GM18511 (cell line): ENCODE measurements at regions not wholly inside any gene's neighbourhood (a gene's known extent, or its start where the extent isn't known, plus 50 kb on each side); places are given as distances from the start of the nearest gene placed in this dataset.
"Not testable (repeated sequence)": the region's sequence is repeated elsewhere in the genome, so short reads cannot be mapped to it uniquely, and the experiment has no call there.

Experiments
- ATAC-seq: cut with Tn5 transposase; IDR thresholded peaks from one replicate; pipeline ENCODE4 v1.9.1; 2021; ENCODE audit warnings: mild to moderate bottlenecking, moderate library complexity; ENCODE audit not compliant: unreplicated experiment

DNA sequence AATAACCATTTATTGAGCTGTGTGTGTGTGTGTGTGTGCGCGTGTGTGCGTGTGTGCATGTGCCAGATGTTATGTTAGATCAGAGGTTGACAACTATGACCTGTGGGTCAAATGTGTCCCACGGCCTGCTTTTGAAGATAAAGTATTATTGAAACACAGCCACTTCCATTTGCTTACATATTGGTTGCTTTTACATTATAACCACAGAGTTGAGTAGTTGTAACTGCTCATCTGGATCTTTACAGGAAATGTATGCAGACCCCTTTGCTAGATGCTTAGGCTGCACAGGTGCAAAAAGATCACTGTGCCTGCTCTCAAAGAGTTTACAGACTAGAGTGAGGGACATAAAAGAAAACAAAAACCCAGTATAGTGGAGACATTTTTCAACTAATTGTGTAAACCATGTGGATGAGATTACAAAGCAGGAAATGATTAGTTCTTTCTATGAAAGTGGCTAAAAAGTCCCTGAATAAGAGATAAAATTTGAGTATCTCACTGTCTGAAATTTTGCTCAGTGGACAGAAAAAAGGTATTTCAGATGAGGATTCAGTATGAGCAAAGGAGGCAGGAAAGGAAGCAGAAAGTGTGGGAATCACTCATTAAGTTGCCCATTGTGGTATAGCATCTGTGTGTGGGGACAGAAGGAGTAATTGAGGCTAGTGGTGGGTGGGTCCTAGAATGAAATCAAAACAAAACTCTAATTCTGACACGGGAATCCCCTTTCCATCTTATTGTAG lies 188.4 kb downstream of the PAH start:
- peak; percentile 63 for ATAC-seq

DNA sequence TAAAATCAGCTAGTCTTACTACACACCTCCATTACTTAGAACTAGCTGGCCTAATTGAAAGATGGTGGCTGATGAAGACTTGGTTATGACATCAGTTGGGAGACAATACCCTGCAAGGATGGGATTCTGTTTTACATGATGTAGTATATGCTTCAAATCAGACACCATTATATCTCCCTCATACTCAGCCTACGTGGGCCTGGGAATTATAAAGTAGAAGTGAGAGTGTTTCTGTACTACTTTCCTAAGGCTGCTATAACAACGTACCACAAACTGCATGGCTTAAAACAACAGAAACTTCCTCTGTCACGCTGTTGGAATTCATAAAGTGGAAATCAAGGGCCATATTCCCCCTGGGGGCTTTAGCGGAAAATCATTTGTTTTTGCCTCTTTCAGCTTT lies 190.4 kb downstream of the PAH start:
- ATAC-seq = no peak

GRCh38 chr12:102722147-102722546 lies 194.9 kb downstream of the PAH start:
- ATAC-seq = no peak

GRCh38 chr12:102708108-102708507 lies 208.9 kb downstream of the PAH start:
- ATAC-seq = no peak

GRCh38 chr12:102702447-102703114 lies 214.5 kb downstream of the PAH start:
- peak; percentile 65 for ATAC-seq

DNA sequence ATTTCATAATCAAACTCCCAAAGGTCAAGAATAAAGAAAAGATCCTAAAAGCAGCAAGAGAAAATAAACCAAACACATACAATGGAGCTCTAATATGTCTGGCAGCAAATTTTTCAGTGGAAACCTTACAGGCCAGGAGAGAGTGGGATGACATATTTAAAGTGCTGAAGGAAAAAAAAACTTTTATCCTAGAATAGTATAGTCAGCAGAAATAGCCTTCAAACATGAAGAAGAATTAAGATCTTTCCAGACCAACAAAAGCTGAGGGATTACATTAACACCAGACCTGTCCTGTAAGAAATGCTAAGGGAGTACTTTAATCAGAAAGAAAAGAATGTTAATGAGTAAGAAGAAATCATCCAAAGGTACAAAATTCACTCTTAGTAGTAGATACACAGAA lies 215.7 kb upstream of the IGF1 start:
- ATAC-seq = no peak

DNA sequence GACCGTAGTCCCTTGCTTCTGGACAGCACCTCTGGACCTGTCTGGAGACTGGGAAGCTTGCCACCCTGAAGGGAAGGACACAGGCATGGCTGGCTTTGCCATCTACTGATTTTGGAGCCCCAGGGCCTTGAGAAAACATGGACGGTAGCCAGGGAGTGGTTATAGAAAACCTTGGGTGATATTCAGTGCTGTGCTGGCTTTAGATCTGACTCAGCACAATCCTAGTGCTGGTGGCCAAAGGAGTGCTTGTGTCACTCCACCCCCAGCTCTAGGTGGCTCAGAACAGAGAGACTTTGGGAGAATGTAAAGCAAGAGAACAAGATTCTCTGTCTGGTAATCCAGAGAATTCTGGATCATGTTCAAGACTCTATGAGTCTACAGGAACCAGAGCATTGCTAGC lies 214.5 kb upstream of the IGF1 start:
- ATAC-seq = no peak

DNA sequence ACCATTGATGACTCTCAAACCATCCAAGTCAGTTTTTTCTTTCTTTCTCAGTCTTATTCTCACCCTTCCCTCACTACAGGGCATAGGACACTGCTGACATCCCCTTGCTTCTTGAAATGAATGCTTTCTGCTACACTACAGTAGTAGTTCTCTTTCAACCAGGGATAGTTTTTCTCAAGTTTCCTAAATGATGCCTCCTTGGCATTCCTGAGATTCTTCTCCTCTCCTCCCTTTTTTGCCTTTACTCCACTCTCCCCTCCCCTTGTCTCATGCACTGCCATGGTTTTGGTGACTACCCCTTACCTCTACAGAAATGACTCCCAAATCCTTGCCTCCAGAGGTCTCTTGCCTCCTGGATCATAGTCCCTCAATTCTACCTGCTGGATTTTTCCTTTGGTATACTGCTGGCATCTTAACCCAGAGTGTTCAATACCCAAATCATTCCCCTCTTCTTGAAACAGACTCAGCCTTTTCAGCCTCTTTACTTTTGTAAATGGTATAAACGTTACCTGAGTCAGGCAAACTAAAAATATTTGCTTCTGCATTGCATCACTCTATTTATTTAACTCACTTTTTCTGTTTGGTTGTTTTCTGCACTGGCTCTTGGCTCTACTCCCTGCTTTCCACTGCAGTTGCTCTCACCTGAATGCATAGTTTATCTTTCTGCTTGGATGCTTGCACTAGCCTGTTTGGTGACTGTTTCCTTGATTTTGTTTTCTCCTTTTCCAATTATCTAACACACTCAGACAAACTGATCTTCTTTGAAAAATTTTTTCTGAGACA lies 211.6 kb upstream of the IGF1 start:
- no peak for ATAC-seq

DNA sequence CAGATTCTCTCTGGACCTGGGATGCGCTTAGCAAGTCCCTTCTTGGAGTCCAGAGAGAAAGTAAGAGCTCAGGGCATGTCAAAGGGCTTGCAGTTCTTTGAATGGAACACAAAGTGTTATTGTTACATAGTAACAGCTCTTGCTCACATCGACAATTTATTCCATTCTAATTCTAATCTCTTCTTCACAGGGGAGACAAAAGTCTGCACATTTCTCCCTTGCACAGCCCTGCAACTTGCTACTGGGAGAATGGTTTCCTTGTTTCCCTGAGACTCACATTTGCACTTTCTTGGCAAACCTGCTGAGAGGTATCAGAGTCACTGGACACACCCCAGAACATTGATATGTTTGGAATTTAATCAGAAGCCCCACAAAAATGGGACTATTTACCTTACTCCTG lies 209.9 kb upstream of the IGF1 start:
- ATAC-seq = no peak

GRCh38 chr12:102689701-102690100 lies 209.3 kb upstream of the IGF1 start:
- ATAC-seq = no peak

- ATAC-seq = no peak
Observed at GRCh38 chr12:102687523-102687922, 207.2 kb upstream of the IGF1 start.

- ATAC-seq = no peak
Observed at GRCh38 chr12:102685841-102686240, 205.5 kb upstream of the IGF1 start.

DNA sequence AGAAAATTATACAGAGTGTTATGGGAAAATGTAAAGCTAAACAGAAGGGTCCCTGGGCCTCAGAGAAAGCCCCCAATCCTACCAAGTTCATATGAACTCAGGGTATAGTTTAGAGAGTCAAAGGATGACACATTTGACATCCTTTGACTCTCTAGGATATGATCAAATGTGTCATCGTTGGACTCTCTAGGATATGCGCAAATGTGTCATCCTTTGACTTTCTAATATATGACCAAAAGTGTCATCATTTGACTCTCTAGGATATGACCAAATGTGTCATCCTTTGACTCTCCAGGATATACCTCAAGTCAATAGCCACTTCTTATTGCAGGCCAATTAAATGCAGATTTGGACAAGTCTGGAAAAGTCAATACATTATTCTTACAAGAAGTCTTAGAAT lies 204.8 kb upstream of the IGF1 start:
- no peak for ATAC-seq

- no peak for ATAC-seq
Observed at GRCh38 chr12:102682366-102683289, 202.3 kb upstream of the IGF1 start.

DNA sequence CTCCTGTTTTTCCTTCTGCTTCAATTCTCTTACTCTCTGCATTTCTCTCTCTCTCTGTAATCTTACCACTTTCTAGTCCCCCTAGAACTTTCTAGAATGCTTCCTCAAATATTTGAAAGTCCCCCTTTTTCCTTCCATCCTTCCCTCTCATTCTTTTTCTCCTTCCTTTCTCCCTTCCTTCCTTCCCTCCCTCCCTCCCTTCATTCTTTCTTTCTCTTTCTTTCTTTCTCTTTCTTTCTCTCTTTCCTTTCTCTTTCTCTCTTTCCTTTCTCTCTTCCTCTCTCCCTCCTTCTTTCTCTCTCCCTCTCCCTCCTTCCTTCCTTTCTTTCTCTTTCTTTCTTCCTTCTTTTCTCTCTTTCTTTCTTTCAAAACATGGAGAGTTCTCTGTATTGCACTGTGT lies 201.4 kb upstream of the IGF1 start:
- no peak for ATAC-seq

- no peak for ATAC-seq
Observed at GRCh38 chr12:102681309-102681708, 200.9 kb upstream of the IGF1 start.

DNA sequence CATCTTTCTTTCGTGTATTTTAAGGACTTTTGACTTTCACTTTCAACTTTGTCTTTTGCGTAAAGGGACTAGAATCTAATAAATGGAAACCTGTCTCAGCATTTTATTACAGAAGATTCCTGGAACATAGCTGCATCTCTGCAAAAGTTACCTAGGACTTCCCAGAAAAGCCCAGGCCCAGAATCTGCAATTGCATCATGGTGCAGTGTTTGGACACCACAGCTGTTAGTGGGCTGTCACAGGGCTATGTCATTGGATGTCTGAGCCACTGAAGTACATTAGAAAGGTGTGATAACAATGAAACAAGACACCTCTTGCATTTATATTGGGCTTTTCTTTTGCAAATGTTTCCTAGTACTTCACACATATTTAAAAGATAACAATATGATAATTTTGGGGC lies 199.9 kb upstream of the IGF1 start:
- ATAC-seq = no peak

GRCh38 chr12:102676812-102677211 lies 196.4 kb upstream of the IGF1 start:
- no peak for ATAC-seq

GRCh38 chr12:102675672-102676071 lies 195.3 kb upstream of the IGF1 start:
- ATAC-seq = no peak

- no peak for ATAC-seq
Observed at GRCh38 chr12:102673606-102674005, 193.2 kb upstream of the IGF1 start.

DNA sequence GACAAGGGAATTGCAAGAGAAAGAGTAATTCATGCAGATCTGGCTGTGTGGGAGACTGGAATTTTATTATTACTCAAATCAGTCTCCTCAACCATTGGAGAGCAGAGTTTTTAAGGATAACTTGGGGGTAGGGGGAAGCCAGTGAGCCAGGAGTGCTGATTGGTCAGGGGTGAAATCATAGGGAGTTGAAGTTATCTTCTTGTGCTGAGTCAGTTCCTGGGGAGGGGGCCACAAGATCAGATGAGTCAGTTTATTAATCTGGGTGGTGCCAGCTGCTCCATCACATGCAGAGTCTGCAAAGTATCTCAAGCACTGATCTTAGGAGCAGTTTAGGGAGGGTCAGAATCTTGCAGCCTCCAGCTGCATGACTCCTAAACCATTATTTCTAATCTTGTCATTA lies 191.8 kb upstream of the IGF1 start:
- not testable (repeated sequence) for ATAC-seq
